Transverse colon (tissue), 3 donors: ENCODE measurements at regions not wholly inside any gene's neighbourhood (a gene's known extent, or its start where the extent isn't known, plus 50 kb on each side); places are given as distances from the start of the nearest gene placed in this dataset.
A peak's percentile ranks its signal among the peaks of the same experiment; 100 is the strongest.

Experiments
- POLR2A ChIP-seq: fragments of 450-650 bp; IDR thresholded peaks from one replicate; pipeline ENCODE4 v1.6.1; 2016; ENCODE audit warnings: antibody characterized with exemption, mild to moderate bottlenecking, moderate library complexity
- POLR2AphosphoS5 ChIP-seq, 3 donors: sonication (generic); formaldehyde crosslinking; IDR thresholded peaks; one replicate each; pipeline ENCODE4 v1.6.1; 2016; ENCODE audit warnings: antibody characterized with exemption in 3 of 3

DNA sequence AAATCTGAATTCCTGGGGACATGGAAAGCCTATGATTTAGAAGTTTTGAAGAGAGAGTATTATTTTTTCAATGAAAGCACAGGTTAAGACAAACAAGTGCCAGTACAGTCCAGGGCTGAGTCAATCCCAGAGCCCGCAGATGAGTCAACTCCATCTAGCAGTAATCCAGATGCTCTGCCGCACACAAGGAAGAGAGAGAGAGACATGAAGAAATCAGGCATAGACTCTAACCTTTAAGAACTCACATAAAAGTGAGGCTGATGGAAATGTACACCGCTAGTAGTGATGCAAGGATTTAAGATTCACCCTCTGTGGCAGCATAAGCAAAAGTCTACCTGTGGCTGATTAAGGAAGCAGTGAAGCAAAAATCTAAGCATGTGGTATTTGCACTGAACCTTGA lies 651.5 kb downstream of the TNS3 start:
- no peak for TF ChIP-seq POLR2A
- peak in 1 of 3 donors; percentile 12 for TF ChIP-seq POLR2AphosphoS5 (IDR thresholded peaks at IDR 0.05)
